ENCODE measurements at regions not wholly inside any gene's neighbourhood (a gene's known extent, or its start where the extent isn't known, plus 50 kb on each side); places are given as distances from the start of the nearest gene placed in this dataset.
A peak's percentile ranks its signal among the peaks of the same experiment; 100 is the strongest.

DNA sequence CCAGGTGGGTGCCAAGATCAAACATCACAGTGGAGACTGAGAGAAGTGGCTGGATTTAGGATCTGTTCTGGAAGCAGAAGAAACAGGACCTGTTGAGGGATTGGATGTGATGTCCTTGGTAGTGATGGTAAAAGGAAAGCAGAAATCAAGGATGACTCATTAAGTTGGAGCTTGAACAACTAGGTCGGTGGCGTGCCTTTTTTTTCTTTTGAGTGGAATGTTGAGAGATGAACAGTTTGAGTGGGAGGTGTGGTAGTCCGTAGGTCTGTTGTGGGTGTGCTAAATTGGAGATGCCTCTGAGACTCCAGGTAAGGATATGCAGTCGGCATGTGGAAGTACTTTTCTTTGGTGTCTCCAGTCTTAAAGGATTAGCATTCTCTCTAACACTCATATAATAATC is 92.1 kb upstream of the IL12B start:
- DNase-seq (ENCODE audit: low read depth, low spot score): peak; percentile 33

GRCh38 chr5:159422910-159423309 is 92.6 kb upstream of the IL12B start:
- DNase-seq (ENCODE audit: low read depth, low spot score): no peak

DNA sequence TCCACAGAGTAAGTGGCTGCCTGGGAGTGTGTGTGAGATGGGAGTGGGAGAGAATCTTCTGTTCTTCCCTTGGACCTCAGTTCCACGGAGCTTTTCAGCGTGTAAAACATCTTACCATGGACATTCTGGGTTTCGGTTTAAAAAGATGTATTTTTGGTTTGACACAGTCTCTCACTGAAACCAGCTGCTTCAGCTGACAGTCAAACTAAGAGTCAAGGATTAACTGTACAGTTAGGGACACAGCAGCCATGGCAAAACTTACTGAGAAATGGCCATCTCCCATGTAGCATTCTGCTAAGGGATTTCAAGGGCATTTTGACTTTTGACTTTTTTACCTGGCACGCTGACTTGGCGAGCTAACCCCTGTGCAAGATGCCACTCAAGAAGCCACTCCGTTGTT is 93.8 kb upstream of the IL12B start:
- no peak for DNase-seq (ENCODE audit: low read depth, low spot score)

- DNase-seq (ENCODE audit: low read depth, low spot score): no peak
These were observed 96.4 kb upstream of the IL12B start for GRCh38 chr5:159426694-159427093.

GRCh38 chr5:159427180-159428012 is 97.1 kb upstream of the IL12B start:
- DNase-seq (ENCODE audit: low read depth, low spot score): no peak

DNA sequence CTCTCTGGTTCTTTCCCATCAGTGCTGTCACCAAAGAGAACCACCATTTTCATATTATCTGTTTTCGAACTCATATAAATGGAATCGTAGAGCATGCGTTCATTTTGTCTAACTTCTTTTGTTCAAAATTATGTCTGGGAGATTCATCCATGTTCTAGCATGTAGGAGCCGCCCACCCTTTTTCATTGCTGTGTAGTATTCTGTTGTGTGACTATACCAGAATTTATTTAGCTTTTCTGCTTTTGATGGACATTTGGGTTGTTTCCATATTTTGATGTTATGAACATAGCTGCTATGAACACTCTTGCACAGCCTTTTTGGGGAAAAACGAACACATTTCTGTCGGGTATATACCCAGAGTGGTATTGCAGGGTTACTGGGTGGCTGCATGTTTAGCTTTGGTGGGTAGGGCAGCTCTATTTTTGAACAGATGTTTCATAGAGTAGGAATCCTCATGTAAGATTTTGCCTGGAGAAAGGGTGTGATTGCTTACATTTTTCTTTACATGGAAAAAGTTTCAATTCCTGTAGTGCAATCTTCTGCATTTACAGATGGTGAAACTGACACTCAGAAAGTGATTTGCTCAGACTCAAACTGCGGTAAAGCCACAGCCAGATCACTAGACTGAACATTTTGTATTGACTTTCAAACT is 100.2 kb upstream of the IL12B start:
- DNase-seq (ENCODE audit: low read depth, low spot score): no peak

DNA sequence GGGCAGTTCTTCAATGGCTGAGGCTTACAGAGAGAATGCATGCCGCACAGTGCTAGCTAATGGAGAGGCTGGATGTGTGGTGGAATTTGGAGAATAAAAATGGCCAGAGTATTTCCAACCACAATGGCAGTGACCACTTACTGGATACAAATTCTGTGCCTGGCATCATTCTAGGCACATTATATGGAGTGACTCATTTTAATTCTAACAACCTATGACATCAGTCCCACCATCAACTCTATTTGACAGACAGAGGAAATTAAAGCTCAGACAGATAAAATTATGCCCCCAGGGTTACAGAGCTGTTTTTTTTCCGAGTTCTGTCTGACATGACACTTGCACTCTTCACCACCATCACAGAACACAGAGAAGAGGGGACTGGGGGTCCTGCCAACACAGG is 105.6 kb upstream of the IL12B start:
- DNase-seq (ENCODE audit: low read depth, low spot score): no peak

- DNase-seq (ENCODE audit: low read depth, low spot score): no peak
These were observed 107.8 kb upstream of the IL12B start for GRCh38 chr5:159438092-159438491.

DNA sequence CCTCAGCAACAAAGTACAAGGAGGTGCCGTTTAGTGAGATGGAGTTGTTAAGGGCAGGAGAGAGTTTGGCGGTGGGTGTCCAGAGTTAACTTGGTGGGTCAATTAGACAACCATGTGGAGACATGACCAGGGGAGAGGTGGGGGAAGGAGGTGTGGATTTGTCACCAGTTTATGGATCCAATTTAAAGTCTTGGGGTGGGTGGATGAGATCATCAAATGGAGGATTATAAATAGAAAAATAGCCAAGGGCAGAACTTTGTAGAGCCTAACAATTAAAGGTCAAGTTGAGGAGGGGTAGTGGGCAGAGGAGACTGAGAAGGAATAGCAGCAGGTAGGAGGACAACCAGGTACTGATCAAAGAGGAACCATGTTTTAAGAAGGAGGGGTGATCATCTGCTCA is 108.7 kb upstream of the IL12B start:
- no peak for DNase-seq (ENCODE audit: low read depth, low spot score)

DNA sequence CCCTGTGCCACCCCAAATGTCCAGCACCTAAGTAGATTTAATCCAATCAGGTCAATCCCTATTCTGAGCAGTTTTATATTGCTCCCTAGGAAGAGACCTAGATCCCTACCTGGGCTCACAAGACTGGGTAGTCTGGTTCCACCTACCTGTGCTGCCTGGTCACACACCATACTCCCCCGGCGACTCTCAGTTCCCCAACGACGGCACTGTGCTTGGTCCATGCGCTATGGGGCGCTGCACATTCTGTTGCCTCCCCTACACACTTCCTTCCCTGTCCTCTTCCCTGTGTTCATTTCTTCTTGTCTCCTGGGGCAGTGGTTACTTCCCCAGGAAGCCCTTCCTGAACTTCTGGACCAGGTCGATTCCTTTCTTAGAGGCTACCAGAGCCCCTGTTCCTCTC is 109.9 kb upstream of the IL12B start:
- no peak for DNase-seq (ENCODE audit: low read depth, low spot score)

GRCh38 chr5:159440968-159441367 is 110.7 kb upstream of the IL12B start:
- no peak for DNase-seq (ENCODE audit: low read depth, low spot score)

- DNase-seq (ENCODE audit: low read depth, low spot score): no peak
These were observed 111.2 kb upstream of the IL12B start for GRCh38 chr5:159441441-159441840.

- no peak for DNase-seq (ENCODE audit: low read depth, low spot score)
These were observed 112.0 kb upstream of the IL12B start for GRCh38 chr5:159442206-159442850.

DNA sequence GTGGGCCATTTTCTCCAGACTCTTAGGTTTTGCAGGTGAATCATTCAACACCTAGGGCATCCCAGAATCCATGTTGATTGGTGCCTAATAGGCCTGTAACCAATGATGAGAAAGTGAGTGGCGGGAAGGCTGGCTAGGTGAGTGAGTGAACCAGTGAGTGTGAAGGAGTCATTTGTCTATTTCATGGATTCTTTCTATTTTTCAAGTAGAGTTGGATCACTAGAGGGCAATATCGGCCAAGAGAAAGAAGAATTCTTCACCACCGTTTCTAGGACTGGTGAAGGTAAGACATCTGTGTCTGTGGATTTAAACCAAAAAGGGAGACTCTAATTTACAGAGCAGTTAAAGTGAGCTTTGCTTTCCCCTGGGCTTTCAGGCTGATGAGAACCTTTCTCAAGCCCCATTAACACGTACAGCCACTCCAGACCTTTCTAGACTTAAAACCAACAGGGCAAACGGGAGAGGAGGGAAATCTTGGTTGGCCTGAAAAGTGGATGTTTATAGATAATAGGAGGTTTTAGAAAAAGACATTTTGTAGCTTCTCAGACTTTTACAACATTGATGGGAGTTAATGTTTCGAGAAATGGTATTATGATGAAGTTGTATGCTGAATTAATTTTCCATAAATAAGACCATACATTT is 114.3 kb upstream of the IL12B start:
- peak; percentile 75 for DNase-seq (ENCODE audit: low read depth, low spot score)

GRCh38 chr5:159447116-159447515 is 116.8 kb upstream of the IL12B start:
- no peak for DNase-seq (ENCODE audit: low read depth, low spot score)

DNA sequence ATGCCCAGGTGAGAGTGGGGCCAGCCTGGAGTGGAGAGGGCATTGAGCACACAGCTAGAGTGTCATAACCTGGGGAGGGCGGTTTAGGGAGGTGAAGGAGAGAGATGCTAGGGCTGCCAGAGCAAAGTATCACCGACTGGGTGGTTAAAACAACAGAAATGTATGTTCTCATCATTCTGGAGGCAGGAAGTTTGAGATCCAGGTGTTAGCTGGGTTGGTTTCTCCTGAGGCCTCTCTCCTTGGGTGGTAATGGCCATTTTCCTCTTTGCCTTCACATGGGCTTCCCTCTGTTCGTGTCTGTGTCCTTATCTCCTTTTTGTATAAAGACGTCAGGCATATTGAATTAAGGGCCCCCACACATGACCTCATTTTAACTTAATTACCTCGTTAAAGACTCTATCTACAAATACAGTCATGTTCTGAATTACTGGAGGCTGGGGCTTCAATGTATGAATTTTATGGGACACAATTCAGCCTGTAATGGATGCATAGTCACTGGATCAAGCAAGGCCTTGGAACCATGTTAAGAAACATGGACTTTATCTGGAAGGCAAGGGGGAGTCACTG is 118.6 kb upstream of the IL12B start:
- no peak for DNase-seq (ENCODE audit: low read depth, low spot score)

GRCh38 chr5:159449925-159450324 is 119.6 kb upstream of the IL12B start:
- peak; percentile 70 for DNase-seq (ENCODE audit: low read depth, low spot score)

DNA sequence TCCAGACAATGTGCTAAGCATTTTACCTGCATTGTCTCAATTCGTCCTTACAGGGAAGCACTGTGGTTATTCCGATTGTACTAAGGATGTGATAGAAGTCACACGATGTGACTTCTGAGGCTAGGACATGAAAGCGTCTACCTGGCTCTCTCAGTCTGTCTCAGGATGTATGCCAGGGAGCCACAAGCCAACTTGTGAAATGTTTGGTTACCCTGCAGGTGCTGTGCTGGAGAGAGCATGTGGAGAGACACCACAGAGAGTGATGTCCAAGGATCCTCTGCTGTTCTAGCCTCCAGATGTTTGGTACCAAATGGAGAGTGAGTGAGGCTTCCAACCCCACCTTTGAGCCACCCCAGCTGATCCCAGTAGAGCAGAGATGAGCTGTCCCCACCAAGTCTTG is 120.1 kb upstream of the IL12B start:
- no peak for DNase-seq (ENCODE audit: low read depth, low spot score)

GRCh38 chr5:159451197-159452052 is 121.1 kb upstream of the IL12B start:
- DNase-seq (ENCODE audit: low read depth, low spot score): peak; percentile 95

DNA sequence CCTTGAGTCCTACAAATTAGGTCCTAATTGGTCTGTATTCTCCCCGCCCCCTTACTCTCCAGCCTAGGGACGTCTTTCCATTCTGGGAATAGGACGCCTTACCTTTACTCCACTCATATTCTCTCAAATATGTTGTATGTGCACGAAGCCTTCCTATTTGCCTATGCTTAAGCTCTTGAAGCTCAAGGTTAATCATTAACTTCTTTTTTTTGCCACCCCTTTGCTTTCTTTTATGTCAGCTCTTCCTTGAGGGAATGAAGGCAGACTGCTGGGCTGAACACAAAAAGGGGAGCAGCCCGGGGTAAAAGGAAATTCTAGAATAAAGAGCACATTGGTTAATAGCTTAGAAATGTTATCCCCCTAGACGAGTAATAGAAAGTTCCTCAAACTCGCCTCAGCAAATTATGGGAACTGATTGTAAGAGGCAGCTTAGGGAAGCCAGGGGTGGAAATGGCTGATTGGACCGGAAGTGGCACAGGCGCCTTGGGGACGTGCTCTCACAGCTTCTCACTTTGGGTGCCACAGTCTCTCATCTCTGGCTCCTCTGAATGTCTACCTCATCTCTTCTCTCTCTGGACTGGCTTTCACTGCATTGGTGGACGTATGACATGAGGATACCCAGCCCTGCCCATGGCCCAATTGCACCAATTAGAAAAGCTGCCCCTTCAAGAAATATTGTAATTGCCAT is 122.3 kb upstream of the IL12B start:
- no peak for DNase-seq (ENCODE audit: low read depth, low spot score)

Measured in astrocyte of the hippocampus (primary cell).